ENCODE measurements at regions not wholly inside any gene's neighbourhood (a gene's known extent, or its start where the extent isn't known, plus 50 kb on each side); places are given as distances from the start of the nearest gene placed in this dataset.

DNA sequence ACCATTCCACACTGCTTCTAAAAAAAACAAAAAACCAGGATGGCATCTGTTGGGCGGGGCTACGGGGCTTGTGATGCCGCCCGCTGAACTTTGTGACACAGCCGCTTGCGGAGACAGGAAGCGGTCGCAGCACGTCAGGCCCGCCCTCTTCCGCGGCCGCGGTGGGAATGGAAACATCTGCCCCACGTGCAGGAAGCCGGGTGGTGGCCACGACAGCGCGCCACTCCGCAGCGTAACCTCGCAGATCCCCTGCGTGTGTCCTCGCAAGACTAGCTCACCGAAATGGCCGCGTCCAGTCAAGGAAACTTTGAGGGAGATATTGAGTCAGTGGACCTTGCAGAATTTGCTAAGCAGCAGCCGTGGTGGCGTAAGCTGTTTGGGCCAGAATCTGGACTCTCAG lies 168.5 kb downstream of the SUCLG1 start:
- TF ChIP-seq YY1 (IDR thresholded peaks at IDR 0.05; ENCODE audit: insufficient read depth, insufficient read length) (no peak), ZNF274 (IDR thresholded peaks at IDR 0.05; ENCODE audit: low read depth, low read length) (no peak), SUZ12 (IDR thresholded peaks at IDR 0.05; ENCODE audit: extremely low read depth, insufficient read depth, insufficient read length) (no peak)

Measured in NT2/D1 (cell line).